K562 (cell line): ENCODE measurements at regions not wholly inside any gene's neighbourhood (a gene's known extent, or its start where the extent isn't known, plus 50 kb on each side); places are given as distances from the start of the nearest gene placed in this dataset.

Source experiments
- ATAC-seq: fragments of 200-7000 bp; cut with Tn5 transposase; 3 replicates; pipeline ENCODE4 v1.9.1; 2020; ENCODE audit warnings: moderate library complexity
- BruUV-seq: library from RNA; stranded (reverse); fragments of 400-500 nt; replicated peaks from 2 replicates; lab custom pipeline; 2021; lab: Mats Ljungman, UMichigan
- CTCF ChIA-PET: fragments of 300-600 bp; formaldehyde crosslinking; extraction: SDS; loops from one replicate; lab custom pipeline; 2021; ENCODE audit warnings: low intra/inter-chr PET ratio; lab: Yijun Ruan, JAX
- POLR2A ChIA-PET: fragments of 300-600, 350-650 bp; sonication (Branson Sonifier 250); formaldehyde crosslinking; extraction: SDS; loops from one replicate; lab custom pipeline; 2021; ENCODE audit warnings: antibody characterized with exemption, inconsistent platforms; lab: Yijun Ruan, JAX
- DNase-seq, 4 experiments: peaks; one replicate each; pipeline versions ENCODE4 v3.0.0 to v3.0.0-alpha.2; 2011 to 2018; ENCODE audit warnings: low spot score in 3 of 4, mixed read lengths in 3 of 4; ENCODE audit errors: extremely low read depth in 1 of 4
- FAIRE-seq: peaks from 2 replicates; lab custom pipeline; 2011; peaks lifted over from hg19 to GRCh38; lab: Jason Lieb, UNC
- H2AFZ ChIP-seq: 2 replicates; pipeline ENCODE4 v1.6.0; 2011; ENCODE audit warnings: low read depth, low read length, control low read depth, inconsistent platforms
- H3K27ac ChIP-seq: fragments of 200-600 bp; 3 replicates; pipeline ENCODE4 v1.8.0; 2011; ENCODE audit warnings: low read depth, mild to moderate bottlenecking, control low read depth, inconsistent platforms, low read length, moderate library complexity, mixed read lengths; ENCODE audit errors: extremely low read depth
- H3K27me3 ChIP-seq, 2 experiments: fragments of 300-600 bp in 1 of 2; 2 replicates in 1 of 2; 3 replicates in 1 of 2; pipeline versions ENCODE4 v1.6.0 to v1.8.0; 2011; ENCODE audit warnings: inconsistent platforms in 2 of 2, low read length in 2 of 2, mild to moderate bottlenecking in 1 of 2, mixed read lengths in 1 of 2, moderate library complexity in 1 of 2; ENCODE audit not compliant: control insufficient read depth in 2 of 2, insufficient read depth in 2 of 2
- H3K36me3 ChIP-seq: fragments of 300-600 bp; 3 replicates; pipeline ENCODE4 v1.8.0; 2011; ENCODE audit warnings: mild to moderate bottlenecking, low read length, inconsistent platforms; ENCODE audit not compliant: control insufficient read depth, insufficient read depth
- H3K4me1 ChIP-seq, 2 experiments: fragments of 200-600 bp in 1 of 2; replicated peaks in 1 of 2; 2 replicates in 1 of 2; 3 replicates in 1 of 2; pipeline versions ENCODE4 v1.5.1 to v1.8.0; 2011; ENCODE audit warnings: inconsistent platforms in 2 of 2, low read length in 2 of 2, mild to moderate bottlenecking in 1 of 2, mixed read lengths in 1 of 2, moderate library complexity in 1 of 2; ENCODE audit not compliant: control insufficient read depth in 2 of 2, insufficient read depth in 2 of 2
- H3K4me2 ChIP-seq: 2 replicates; pipeline ENCODE4 v1.6.1; 2011; ENCODE audit warnings: low read length, control low read depth, inconsistent platforms, mixed read lengths; ENCODE audit not compliant: insufficient read depth
- H3K4me3 ChIP-seq: fragments of 200-600 bp; sonication (generic), shearing (Covaris generic); 2 replicates; pipeline ENCODE4 v1.5.1; 2016; ENCODE audit warnings: control low read depth, inconsistent platforms
- H3K79me2 ChIP-seq: fragments of 200-600 bp; 3 replicates; pipeline ENCODE4 v1.8.0; 2011; ENCODE audit warnings: low read length, inconsistent platforms; ENCODE audit not compliant: control insufficient read depth, insufficient read depth
- H3K9ac ChIP-seq, 2 experiments: 2 replicates each; pipeline versions ENCODE4 v1.6.0 to v1.6.1; 2011; ENCODE audit warnings: low read depth in 2 of 2, low read length in 2 of 2, control low read depth in 1 of 2, inconsistent platforms in 1 of 2, mild to moderate bottlenecking in 1 of 2, mixed read lengths in 1 of 2; ENCODE audit not compliant: insufficient read depth in 1 of 2
- H3K9me1 ChIP-seq: one replicate; pipeline ENCODE4 v1.6.0; 2011; ENCODE audit warnings: inconsistent platforms, mild to moderate bottlenecking, low read length, moderate library complexity; ENCODE audit not compliant: control insufficient read depth, insufficient read depth
- H3K9me3 ChIP-seq: replicated peaks from 2 replicates; pipeline ENCODE4 v1.5.1; 2011; ENCODE audit warnings: low read depth, low read length, inconsistent platforms; ENCODE audit not compliant: control insufficient read depth, insufficient read depth
- H4K20me1 ChIP-seq: replicated peaks from 2 replicates; pipeline ENCODE4 v1.6.1; 2011; ENCODE audit warnings: low read length, inconsistent platforms, mixed read lengths; ENCODE audit not compliant: control insufficient read depth, insufficient read depth
- CEBPB ChIP-seq: fragments of 450-650 bp; IDR thresholded peaks from 2 replicates; pipeline ENCODE4 v1.6.1; 2016; ENCODE audit warnings: missing genetic modification characterization, missing compliant biosample characterization
- CHAMP1 ChIP-seq: fragments of 450-650 bp; IDR thresholded peaks from 2 replicates; pipeline ENCODE4 v1.6.1; 2016; ENCODE audit warnings: mild to moderate bottlenecking
- DACH1 ChIP-seq: fragments of 450-650 bp; IDR thresholded peaks from 2 replicates; pipeline ENCODE4 v1.6.1; 2018; ENCODE audit not compliant: partially characterized antibody
- IRF1 ChIP-seq: sonication (generic); formaldehyde crosslinking; IDR thresholded peaks from 2 replicates; pipeline ENCODE4 v1.8.0; 2022; ENCODE audit warnings: missing genetic modification reagents, mild to moderate bottlenecking, borderline replicate concordance
- L3MBTL2 ChIP-seq: fragments of 450-650 bp; IDR thresholded peaks from 2 replicates; pipeline ENCODE4 v1.6.1; 2016; ENCODE audit warnings: mild to moderate bottlenecking, moderate library complexity
- MED1 ChIP-seq: sonication (generic); formaldehyde crosslinking; IDR thresholded peaks from 2 replicates; pipeline ENCODE4 v1.8.1; 2023; ENCODE audit warnings: missing genetic modification reagents, borderline replicate concordance
- POLR2A ChIP-seq: fragments of 450-650 bp; conservative IDR thresholded peaks from 2 replicates; pipeline ENCODE4 v1.6.1; 2016
- TAF7 ChIP-seq: fragments of 450-650 bp; IDR thresholded peaks from 2 replicates; pipeline ENCODE4 v1.6.1; 2016; ENCODE audit warnings: missing genetic modification characterization, missing compliant biosample characterization
- TCF7 ChIP-seq: sonication (generic); IDR thresholded peaks from 2 replicates; pipeline ENCODE4 v1.6.1; 2016; ENCODE audit warnings: antibody characterized with exemption, borderline replicate concordance
- WGBS: fragments of 100-300 bp; shearing (Covaris generic); methylation state at CpG from one replicate; pipeline ENCODE4 v1.1.6; 2016; ENCODE audit warnings: low coverage, mixed read lengths; ENCODE audit not compliant: insufficient coverage; ENCODE audit errors: missing lambda C conversion rate; 5-methylcytosine and 5-hydroxymethylcytosine counted together
- in situ Hi-C: fragments of 300-500 bp; cut with MboI; formaldehyde crosslinking; loops from 4 replicates; pipeline ENCODE4 v1.15.0; 2018; ENCODE audit warnings: inconsistent platforms, mixed read lengths
- intact Hi-C: fragments of 100-400 bp; cut with micrococcal nuclease; formaldehyde crosslinking; loops from 2 replicates; pipeline ENCODE4 v1.14.2; 2022
- TF ChIP-seq, protein P1 (sequence below): IDR thresholded peaks from 2 replicates; pipeline ENCODE4 v1.6.1; 2011; ENCODE audit warnings: borderline replicate concordance, low read depth, mild to moderate bottlenecking, moderate library complexity, low read length; ENCODE audit not compliant: insufficient read depth, poor library complexity, severe bottlenecking
- TF ChIP-seq, protein P2 (sequence below): fragments of 250-450 bp; sonication (Bioruptor Pico); IDR thresholded peaks from 2 replicates; pipeline ENCODE4 v1.4.0; 2020

DNA sequence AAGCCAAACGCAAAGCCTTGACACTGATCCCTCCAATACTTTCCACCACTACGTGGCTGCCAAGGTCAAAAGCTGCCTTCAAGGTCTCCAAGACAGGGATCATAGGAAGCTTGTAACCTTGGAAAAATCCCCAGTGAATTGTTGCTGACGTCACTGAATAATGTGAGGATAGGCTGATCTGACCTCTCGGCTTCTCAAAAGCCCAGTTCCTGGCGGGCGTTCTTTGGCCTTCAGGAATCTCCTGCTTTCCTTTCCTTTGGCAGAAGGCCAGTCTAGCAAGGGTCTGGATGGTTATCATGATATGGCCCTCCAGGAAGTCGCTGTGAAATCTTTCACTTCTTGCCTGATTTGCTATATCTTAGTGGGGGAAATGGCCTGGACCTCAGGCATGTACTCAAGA lies 61.4 kb upstream of the TNFAIP3 start (continued):
- no peak for TF ChIP-seq CEBPB
- TF ChIP-seq, protein P1, sequence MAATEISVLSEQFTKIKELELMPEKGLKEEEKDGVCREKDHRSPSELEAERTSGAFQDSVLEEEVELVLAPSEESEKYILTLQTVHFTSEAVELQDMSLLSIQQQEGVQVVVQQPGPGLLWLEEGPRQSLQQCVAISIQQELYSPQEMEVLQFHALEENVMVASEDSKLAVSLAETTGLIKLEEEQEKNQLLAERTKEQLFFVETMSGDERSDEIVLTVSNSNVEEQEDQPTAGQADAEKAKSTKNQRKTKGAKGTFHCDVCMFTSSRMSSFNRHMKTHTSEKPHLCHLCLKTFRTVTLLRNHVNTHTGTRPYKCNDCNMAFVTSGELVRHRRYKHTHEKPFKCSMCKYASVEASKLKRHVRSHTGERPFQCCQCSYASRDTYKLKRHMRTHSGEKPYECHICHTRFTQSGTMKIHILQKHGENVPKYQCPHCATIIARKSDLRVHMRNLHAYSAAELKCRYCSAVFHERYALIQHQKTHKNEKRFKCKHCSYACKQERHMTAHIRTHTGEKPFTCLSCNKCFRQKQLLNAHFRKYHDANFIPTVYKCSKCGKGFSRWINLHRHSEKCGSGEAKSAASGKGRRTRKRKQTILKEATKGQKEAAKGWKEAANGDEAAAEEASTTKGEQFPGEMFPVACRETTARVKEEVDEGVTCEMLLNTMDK = no peak
- 0 out of 2 replicates have a peak, but pooled peaks have one; percentile 23 for TF ChIP-seq L3MBTL2

GRCh38 chr6:137806914-137807682 lies 60.0 kb upstream of the TNFAIP3 start:
- Histone ChIP-seq H3K9me1 (no peaks in the 10 kb centered on the region), H3K4me1 (peaks cover 14 to 25% of the 10 kb centered on the region in 2 experiments), H3K79me2 (no peaks in the 10 kb centered on the region), H3K27ac (no peak overlapping the region), H3K4me2 (no peak overlapping the region), H3K9ac (no peak overlapping the region), H3K4me3 (no peak overlapping the region), H4K20me1 (no peaks in the 10 kb centered on the region), H2AFZ (no peak overlapping the region), H3K27me3 (no peaks in the 10 kb centered on the region), H3K36me3 (no peaks in the 10 kb centered on the region), H3K9me3 (0 out of 2 replicates have a peak, but pooled peaks cover 2% of the 10 kb centered on the region)
- POLR2A ChIA-PET = no interaction called here
- WGBS = 95% methylated on average over 5 of the region's 5 CpGs
- CTCF ChIA-PET = no interaction called here
- FAIRE-seq (no peak), DNase-seq (no peak), ATAC-seq (no peak)
- in situ Hi-C loops (loop anchor here (10.0 kb wide), 1 partner anchor 138 kb away; no protein-coding TSS in a partner anchor), intact Hi-C loops (no loop called here)
- no TSS peak for BruUV-seq
- TF ChIP-seq CHAMP1 (peak; percentile 77), MED1 (CRISPR knock-in tag) (no peak), TCF7 (no peak), IRF1 (CRISPR knock-in tag) (no peak), TAF7 (tag) (no peak), POLR2A (no peak), DACH1 (no peak)
- TF ChIP-seq, protein P2, sequence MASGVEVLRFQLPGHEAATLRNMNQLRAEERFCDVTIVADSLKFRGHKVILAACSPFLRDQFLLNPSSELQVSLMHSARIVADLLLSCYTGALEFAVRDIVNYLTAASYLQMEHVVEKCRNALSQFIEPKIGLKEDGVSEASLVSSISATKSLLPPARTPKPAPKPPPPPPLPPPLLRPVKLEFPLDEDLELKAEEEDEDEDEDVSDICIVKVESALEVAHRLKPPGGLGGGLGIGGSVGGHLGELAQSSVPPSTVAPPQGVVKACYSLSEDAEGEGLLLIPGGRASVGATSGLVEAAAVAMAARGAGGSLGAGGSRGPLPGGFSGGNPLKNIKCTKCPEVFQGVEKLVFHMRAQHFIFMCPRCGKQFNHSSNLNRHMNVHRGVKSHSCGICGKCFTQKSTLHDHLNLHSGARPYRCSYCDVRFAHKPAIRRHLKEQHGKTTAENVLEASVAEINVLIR = no peak
